Endothelial cell of umbilical vein (primary cell): ENCODE measurements at regions not wholly inside any gene's neighbourhood (a gene's known extent, or its start where the extent isn't known, plus 50 kb on each side); places are given as distances from the start of the nearest gene placed in this dataset.
"Not testable (repeated sequence)": the region's sequence is repeated elsewhere in the genome, so short reads cannot be mapped to it uniquely, and the experiment has no call there.

Experiments
- BruUV-seq: library from RNA; stranded (reverse); fragments of 400-500 nt; replicated peaks from 2 replicates; lab custom pipeline; 2021; lab: Mats Ljungman, UMichigan
- CTCF ChIA-PET: fragments of 300-600, 350-600 bp; sonication (Branson Sonifier 250); formaldehyde crosslinking; loops from one replicate; lab custom pipeline; 2021; ENCODE audit warnings: antibody characterized with exemption, inconsistent platforms; lab: Charles Lee
- POLR2A ChIA-PET: fragments of 300-600, 350-600 bp; sonication (Branson Sonifier 250); formaldehyde crosslinking; loops from one replicate; lab custom pipeline; 2021; ENCODE audit warnings: antibody characterized with exemption, inconsistent platforms; lab: Charles Lee
- DNase-seq: peaks from one replicate; pipeline ENCODE4 v3.0.0-alpha.2; 2011; ENCODE audit warnings: low read depth, low spot score
- FAIRE-seq: peaks from 2 replicates; lab custom pipeline; 2011; peaks lifted over from hg19 to GRCh38; lab: Jason Lieb, UNC
- H2AFZ ChIP-seq: 2 replicates; pipeline ENCODE4 v1.6.0; 2012; ENCODE audit warnings: low read depth, low read length, control low read depth, inconsistent platforms
- H3K27ac ChIP-seq: 2 replicates; pipeline ENCODE4 v1.5.1; 2011; ENCODE audit warnings: low read depth, mild to moderate bottlenecking, control low read depth, low read length, moderate library complexity; ENCODE audit not compliant: insufficient read depth
- H3K27me3 ChIP-seq, 2 experiments: 2 replicates each; pipeline versions ENCODE4 v1.6.0 to v1.6.1; 2011; ENCODE audit warnings: low read length in 2 of 2, mixed read lengths in 1 of 2; ENCODE audit not compliant: control insufficient read depth in 2 of 2, insufficient read depth in 2 of 2
- H3K36me3 ChIP-seq, 2 experiments: 2 replicates in 1 of 2; 3 replicates in 1 of 2; pipeline ENCODE4 v1.5.1; 2011; ENCODE audit warnings: low read length in 2 of 2, mild to moderate bottlenecking in 1 of 2, moderate library complexity in 1 of 2; ENCODE audit not compliant: control insufficient read depth in 2 of 2, insufficient read depth in 2 of 2; ENCODE audit errors: extremely low read depth in 1 of 2
- H3K4me1 ChIP-seq: 3 replicates; pipeline ENCODE4 v1.5.1; 2011; ENCODE audit warnings: mild to moderate bottlenecking, low read length; ENCODE audit not compliant: control insufficient read depth, insufficient read depth; ENCODE audit errors: extremely low read depth
- H3K4me2 ChIP-seq: 2 replicates; pipeline ENCODE4 v1.6.1; 2011; ENCODE audit warnings: low read length, control low read depth, mixed read lengths; ENCODE audit not compliant: insufficient read depth
- H3K4me3 ChIP-seq, 3 experiments: fragments of 200-600 bp in 1 of 3; sonication (generic), shearing (Covaris generic) in 1 of 3; replicated peaks in 1 of 3; 2 replicates each; pipeline ENCODE4 v1.5.1; 2011 to 2016; ENCODE audit warnings: control low read depth in 3 of 3, low read length in 3 of 3, mild to moderate bottlenecking in 2 of 3, inconsistent platforms in 1 of 3, low read depth in 1 of 3, moderate library complexity in 1 of 3; ENCODE audit not compliant: insufficient read depth in 1 of 3
- H3K79me2 ChIP-seq: 2 replicates; pipeline ENCODE4 v1.6.0; 2012; ENCODE audit warnings: low read length, inconsistent platforms; ENCODE audit not compliant: control insufficient read depth, insufficient read depth
- H3K9ac ChIP-seq: replicated peaks from 2 replicates; pipeline ENCODE3; 2011; ENCODE audit warnings: low read length, control low read depth; ENCODE audit not compliant: insufficient read depth; ENCODE audit errors: extremely low read depth
- H3K9me1 ChIP-seq: replicated peaks from 3 replicates; pipeline ENCODE4 v1.6.0; 2011; ENCODE audit warnings: mild to moderate bottlenecking, low read length; ENCODE audit not compliant: control insufficient read depth, insufficient read depth; ENCODE audit errors: extremely low read depth
- H3K9me3 ChIP-seq: replicated peaks from 2 replicates; pipeline ENCODE4 v1.5.1; 2012; ENCODE audit warnings: low read length, inconsistent platforms; ENCODE audit not compliant: control insufficient read depth, insufficient read depth
- H4K20me1 ChIP-seq: replicated peaks from 2 replicates; pipeline ENCODE3; 2011; ENCODE audit warnings: mild to moderate bottlenecking, low read length; ENCODE audit not compliant: control insufficient read depth, insufficient read depth; ENCODE audit errors: extremely low read depth
- CTCF ChIP-seq, 2 donors: IDR thresholded peaks; 1 replicate in 1 of 2; 2 replicates in 1 of 2; pipeline ENCODE4 v1.5.1; 2011; ENCODE audit warnings: low read length in 2 of 2, mild to moderate bottlenecking in 2 of 2, moderate library complexity in 2 of 2, control low read depth in 1 of 2, inconsistent platforms in 1 of 2, low read depth in 1 of 2; ENCODE audit not compliant: insufficient read depth in 1 of 2; ENCODE audit errors: extremely low read depth in 1 of 2
- EZH2 ChIP-seq: IDR thresholded peaks from 2 replicates; pipeline ENCODE4 v1.6.1; 2012; ENCODE audit warnings: borderline replicate concordance, low read depth, mild to moderate bottlenecking, moderate library complexity, low read length, inconsistent platforms; ENCODE audit not compliant: severe bottlenecking
- FOS ChIP-seq: IDR thresholded peaks from 2 replicates; pipeline ENCODE4 v1.6.1; 2011; ENCODE audit warnings: mild to moderate bottlenecking, low read length, moderate library complexity, borderline replicate concordance; ENCODE audit not compliant: insufficient read depth
- GATA2 ChIP-seq: IDR thresholded peaks from 2 replicates; pipeline ENCODE4 v1.7.0; 2011; ENCODE audit warnings: low read depth, mild to moderate bottlenecking, moderate library complexity, mixed read lengths, low read length; ENCODE audit not compliant: insufficient read length, insufficient read depth
- JUN ChIP-seq: IDR thresholded peaks from 2 replicates; pipeline ENCODE4 v1.6.1; 2011; ENCODE audit warnings: borderline replicate concordance, low read depth; ENCODE audit not compliant: insufficient read length, insufficient read depth
- MAX ChIP-seq: IDR thresholded peaks from 2 replicates; pipeline ENCODE4 v1.6.1; 2011; ENCODE audit not compliant: insufficient read depth, insufficient read length
- MYC ChIP-seq: IDR thresholded peaks from one replicate; pipeline ENCODE4 v1.6.1; 2011; ENCODE audit warnings: mild to moderate bottlenecking, low read depth, low read length
- POLR2A ChIP-seq: IDR thresholded peaks from 2 replicates; pipeline ENCODE4 v1.6.1; 2012; ENCODE audit warnings: low read depth, mild to moderate bottlenecking, control low read depth, low read length
- POLR2AphosphoS5 ChIP-seq: IDR thresholded peaks from 2 replicates; pipeline ENCODE4 v1.6.1; 2012; ENCODE audit warnings: low read depth, mild to moderate bottlenecking, control low read depth, low read length, moderate library complexity; ENCODE audit not compliant: insufficient read depth
- dilution Hi-C: fragments of 300-500 bp; cut with MboI; formaldehyde crosslinking; loops from one replicate; pipeline ENCODE4 v1.15.0; 2019; ENCODE audit warnings: low sequenced_read_pairs; ENCODE audit not compliant: extremely low pct_ligation_motif_present
- intact Hi-C: fragments of 100-400 bp; cut with micrococcal nuclease; formaldehyde crosslinking; loops from one replicate; pipeline ENCODE4 v1.10.0; 2022

- no peak overlapping the region for H3K4me3 ChIP-seq
- H3K9me1 ChIP-seq = no peaks in the 10 kb centered on the region
- no peaks in the 10 kb centered on the region for H3K4me1 ChIP-seq
Observed at GRCh38 chr5:54378707-54379106, 68.3 kb upstream of the ARL15 start.

GRCh38 chr5:54377339-54377738 is 67.0 kb upstream of the ARL15 start:
- H3K4me2 ChIP-seq, intact Hi-C loops, H2AFZ ChIP-seq, H4K20me1 ChIP-seq, H3K4me1 ChIP-seq, BruUV-seq, H3K36me3 ChIP-seq, POLR2A ChIA-PET, CTCF ChIA-PET, H3K9ac ChIP-seq, DNase-seq, H3K27ac ChIP-seq, H3K9me1 ChIP-seq, FAIRE-seq, H3K9me3 ChIP-seq, H3K27me3 ChIP-seq, dilution Hi-C loops, H3K79me2 ChIP-seq, H3K4me3 ChIP-seq: not testable (repeated sequence)

More at GRCh38 chr5:54378707-54379106, 68.3 kb upstream of the ARL15 start:
- H3K27ac ChIP-seq = no peak overlapping the region
- no peaks in the 10 kb centered on the region for H3K9me3 ChIP-seq
- peaks cover 2 to 5% of the 10 kb centered on the region in 2 experiments for H3K27me3 ChIP-seq
- H2AFZ ChIP-seq = no peak overlapping the region
- H4K20me1 ChIP-seq = no peaks in the 10 kb centered on the region
- ChIA-PET POLR2A (no interaction called here), CTCF (interaction anchor here (0.6 kb wide), 1 partner anchor 1127 kb away, joined by 3 read pairs; no protein-coding TSS in a partner anchor)
- DNase-seq (no peak), FAIRE-seq (no peak)
- intact Hi-C loops = no loop called here
- H3K4me2 ChIP-seq = no peak overlapping the region
- dilution Hi-C loops = no loop called here
- no peaks in the 10 kb centered on the region for H3K79me2 ChIP-seq
- TF ChIP-seq POLR2AphosphoS5 (no peak), MYC (no peak), GATA2 (no peak), CTCF (IDR thresholded peaks at IDR 0.05; ENCODE audit: extremely low read depth in 1 of 2, insufficient read depth in 1 of 2, low read depth in 1 of 2, low read length in 2 of 2) (no peak), JUN (no peak), POLR2A (no peak), EZH2 (no peak), MAX (no peak), FOS (no peak)
- BruUV-seq = no TSS peak
- no peak overlapping the region for H3K9ac ChIP-seq
- no peaks in the 10 kb centered on the region for H3K36me3 ChIP-seq
